HG02840 (cell line): ENCODE measurements at regions not wholly inside any gene's neighbourhood (a gene's known extent, or its start where the extent isn't known, plus 50 kb on each side); places are given as distances from the start of the nearest gene placed in this dataset.

Experiments
- ATAC-seq: cut with Tn5 transposase; IDR thresholded peaks from one replicate; pipeline ENCODE4 v1.9.1; 2021; ENCODE audit warnings: mild to moderate bottlenecking, moderate library complexity, moderate number of reproducible peaks; ENCODE audit not compliant: unreplicated experiment, low FRiP score

GRCh38 chr5:33338336-33339110 is 102.2 kb upstream of the TARS1 start:
- ATAC-seq = no peak

- no peak for ATAC-seq
Observed at GRCh38 chr5:33339413-33339812, 101.4 kb upstream of the TARS1 start.

GRCh38 chr5:33340195-33340594 is 100.6 kb upstream of the TARS1 start:
- ATAC-seq = no peak

GRCh38 chr5:33341351-33341750 is 99.4 kb upstream of the TARS1 start:
- ATAC-seq = no peak

GRCh38 chr5:33343676-33344327 is 97.0 kb upstream of the TARS1 start:
- no peak for ATAC-seq

- ATAC-seq = no peak
Observed at GRCh38 chr5:33346534-33346933, 94.2 kb upstream of the TARS1 start.

GRCh38 chr5:33361781-33362180 is 79.0 kb upstream of the TARS1 start:
- ATAC-seq = no peak

GRCh38 chr5:33362915-33363314 is 77.8 kb upstream of the TARS1 start:
- ATAC-seq = no peak

GRCh38 chr5:33363537-33363936 is 77.2 kb upstream of the TARS1 start:
- ATAC-seq = no peak

GRCh38 chr5:33364406-33364805 is 76.4 kb upstream of the TARS1 start:
- ATAC-seq = no peak

GRCh38 chr5:33367416-33367815 is 73.3 kb upstream of the TARS1 start:
- ATAC-seq = no peak

GRCh38 chr5:33369485-33370465 is 71.0 kb upstream of the TARS1 start:
- ATAC-seq = no peak

- ATAC-seq = no peak
Observed at GRCh38 chr5:33370466-33370859, 70.3 kb upstream of the TARS1 start.

- ATAC-seq = no peak
Observed at GRCh38 chr5:33371660-33372059, 69.1 kb upstream of the TARS1 start.

- no peak for ATAC-seq
Observed at GRCh38 chr5:33372721-33373472, 67.9 kb upstream of the TARS1 start.

GRCh38 chr5:33375900-33376299 is 64.9 kb upstream of the TARS1 start:
- no peak for ATAC-seq

GRCh38 chr5:33379757-33380156 is 61.0 kb upstream of the TARS1 start:
- no peak for ATAC-seq

GRCh38 chr5:33381243-33381642 is 59.5 kb upstream of the TARS1 start:
- no peak for ATAC-seq
